ENCODE measurements at regions not wholly inside any gene's neighbourhood (a gene's known extent, or its start where the extent isn't known, plus 50 kb on each side); places are given as distances from the start of the nearest gene placed in this dataset.

DNA sequence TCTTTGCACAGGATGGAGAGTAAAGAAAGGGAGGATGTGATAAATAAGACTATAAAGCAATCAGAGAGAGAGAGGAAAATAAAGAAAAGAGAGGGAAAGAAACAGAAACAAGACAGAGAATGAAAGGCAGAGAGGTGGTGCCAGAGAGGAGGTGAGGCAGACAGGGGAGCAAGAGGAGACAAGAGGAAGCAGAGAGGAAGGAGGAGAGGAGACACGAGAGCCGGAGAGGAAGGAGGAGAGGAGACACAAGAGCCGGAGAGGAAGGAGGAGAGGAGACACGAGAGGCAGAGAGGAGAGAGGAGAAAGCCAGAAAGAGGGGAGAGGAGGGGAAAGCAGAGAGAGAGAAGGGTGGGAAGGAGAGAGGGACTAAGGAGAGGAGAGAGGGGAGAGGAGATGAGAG lies 125.2 kb downstream of the PAPOLA start:
- ChIA-PET POLR2A (no interaction called here), CTCF (ENCODE audit: low intra/inter-chr PET ratio) (no interaction called here)
- Histone ChIP-seq H2AFZ (ENCODE audit: low read depth, low read length) (no peak overlapping the region), H3K79me2 (ENCODE audit: control insufficient read depth, insufficient read depth, low read length) (no peaks in the 10 kb centered on the region), H4K20me1 (replicated peaks; ENCODE audit: control insufficient read depth, insufficient read depth, low read length) (0 out of 2 replicates have a peak, but pooled peaks cover 2% of the 10 kb centered on the region), H3K27ac (ENCODE audit: extremely low read depth, low read depth, low read length) (no peak overlapping the region), H3K9me1 (ENCODE audit: control insufficient read depth, insufficient read depth, low read length) (no peaks in the 10 kb centered on the region), H3K4me3 (no peak overlapping the region), H3K9ac (ENCODE audit: insufficient read depth in 1 of 2, low read depth in 2 of 2, low read length in 2 of 2) (no peak overlapping the region; a peak in 1 of 4 replicates), H3K36me3 (ENCODE audit: control insufficient read depth, insufficient read depth, low read length) (no peaks in the 10 kb centered on the region), H3K4me1 (replicated peaks in 1 of 2; ENCODE audit: control insufficient read depth in 2 of 2, insufficient read depth in 2 of 2, low read length in 2 of 2) (peaks cover 7 to 12% of the 10 kb centered on the region in 2 experiments; a peak in 3 of 5 replicates), H3K4me2 (ENCODE audit: insufficient read depth, low read length) (peak overlapping the region; percentile 71; the same call in 1 of the 2 replicates), H3K27me3 (ENCODE audit: control insufficient read depth in 2 of 2, insufficient read depth in 2 of 2, low read length in 2 of 2) (peaks cover 34 to 88% of the 10 kb centered on the region in 2 experiments), H3K9me3 (replicated peaks; ENCODE audit: control insufficient read depth, insufficient read depth, low read depth, low read length) (no peaks in the 10 kb centered on the region)
- in situ Hi-C loops (cut with MboI): no loop called here
- 7% methylated on average over 4 of the region's 4 CpGs for WGBS (ENCODE audit: insufficient coverage, low coverage, missing lambda C conversion rate)
- FAIRE-seq (no peak), DNase-seq (ENCODE audit: extremely low read depth in 1 of 4, low spot score in 3 of 4) (no peak), ATAC-seq (no peak)
- no TSS peak for BruUV-seq (replicated peaks)
- intact Hi-C loops (cut with micrococcal nuclease): no loop called here
- TF ChIP-seq PTBP1 (IDR thresholded peaks at IDR 0.05; ENCODE audit: low read depth, low read length) (no peak), ZNF512 (tag; IDR thresholded peaks at IDR 0.05) (peak; percentile 94), CBX8 (IDR thresholded peaks at IDR 0.05; ENCODE audit: borderline replicate concordance, extremely low read depth, low read depth, low read length, poor library complexity, severe bottlenecking) (no peak), LEF1 (IDR thresholded peaks at IDR 0.05) (no peak), HLTF (IDR thresholded peaks at IDR 0.05) (0 out of 2 replicates have a peak, but pooled peaks have one; percentile 31), ARID1B (IDR thresholded peaks at IDR 0.05) (0 out of 2 replicates have a peak, but pooled peaks have one; percentile 15)
- TF ChIP-seq, protein P1, sequence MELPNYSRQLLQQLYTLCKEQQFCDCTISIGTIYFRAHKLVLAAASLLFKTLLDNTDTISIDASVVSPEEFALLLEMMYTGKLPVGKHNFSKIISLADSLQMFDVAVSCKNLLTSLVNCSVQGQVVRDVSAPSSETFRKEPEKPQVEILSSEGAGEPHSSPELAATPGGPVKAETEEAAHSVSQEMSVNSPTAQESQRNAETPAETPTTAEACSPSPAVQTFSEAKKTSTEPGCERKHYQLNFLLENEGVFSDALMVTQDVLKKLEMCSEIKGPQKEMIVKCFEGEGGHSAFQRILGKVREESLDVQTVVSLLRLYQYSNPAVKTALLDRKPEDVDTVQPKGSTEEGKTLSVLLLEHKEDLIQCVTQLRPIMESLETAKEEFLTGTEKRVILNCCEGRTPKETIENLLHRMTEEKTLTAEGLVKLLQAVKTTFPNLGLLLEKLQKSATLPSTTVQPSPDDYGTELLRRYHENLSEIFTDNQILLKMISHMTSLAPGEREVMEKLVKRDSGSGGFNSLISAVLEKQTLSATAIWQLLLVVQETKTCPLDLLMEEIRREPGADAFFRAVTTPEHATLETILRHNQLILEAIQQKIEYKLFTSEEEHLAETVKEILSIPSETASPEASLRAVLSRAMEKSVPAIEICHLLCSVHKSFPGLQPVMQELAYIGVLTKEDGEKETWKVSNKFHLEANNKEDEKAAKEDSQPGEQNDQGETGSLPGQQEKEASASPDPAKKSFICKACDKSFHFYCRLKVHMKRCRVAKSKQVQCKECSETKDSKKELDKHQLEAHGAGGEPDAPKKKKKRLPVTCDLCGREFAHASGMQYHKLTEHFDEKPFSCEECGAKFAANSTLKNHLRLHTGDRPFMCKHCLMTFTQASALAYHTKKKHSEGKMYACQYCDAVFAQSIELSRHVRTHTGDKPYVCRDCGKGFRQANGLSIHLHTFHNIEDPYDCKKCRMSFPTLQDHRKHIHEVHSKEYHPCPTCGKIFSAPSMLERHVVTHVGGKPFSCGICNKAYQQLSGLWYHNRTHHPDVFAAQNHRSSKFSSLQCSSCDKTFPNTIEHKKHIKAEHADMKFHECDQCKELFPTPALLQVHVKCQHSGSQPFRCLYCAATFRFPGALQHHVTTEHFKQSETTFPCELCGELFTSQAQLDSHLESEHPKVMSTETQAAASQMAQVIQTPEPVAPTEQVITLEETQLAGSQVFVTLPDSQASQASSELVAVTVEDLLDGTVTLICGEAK (IDR thresholded peaks at IDR 0.05): peak; percentile 54; the same call in 1 of the 2 replicates
- TF ChIP-seq, protein P1 (CRISPR knock-in tag; IDR thresholded peaks at IDR 0.05): no peak

Data from K562 (cell line).